Myocyte (in vitro differentiated cells): ENCODE measurements at regions not wholly inside any gene's neighbourhood (a gene's known extent, or its start where the extent isn't known, plus 50 kb on each side); places are given as distances from the start of the nearest gene placed in this dataset.
"Not testable (repeated sequence)": the region's sequence is repeated elsewhere in the genome, so short reads cannot be mapped to it uniquely, and the experiment has no call there.

Experiments used
- DNase-seq: peaks from one replicate; pipeline ENCODE4 v3.0.0-alpha.2; 2012; ENCODE audit warnings: low read depth

- DNase-seq: no peak
Observed at GRCh38 chr2:126200538-126200937, 455.4 kb upstream of the GYPC start.

- DNase-seq: no peak
Observed at GRCh38 chr2:126208266-126208665, 447.7 kb upstream of the GYPC start.

GRCh38 chr2:126212735-126213134, 443.2 kb upstream of the GYPC start:
- no peak for DNase-seq

DNA sequence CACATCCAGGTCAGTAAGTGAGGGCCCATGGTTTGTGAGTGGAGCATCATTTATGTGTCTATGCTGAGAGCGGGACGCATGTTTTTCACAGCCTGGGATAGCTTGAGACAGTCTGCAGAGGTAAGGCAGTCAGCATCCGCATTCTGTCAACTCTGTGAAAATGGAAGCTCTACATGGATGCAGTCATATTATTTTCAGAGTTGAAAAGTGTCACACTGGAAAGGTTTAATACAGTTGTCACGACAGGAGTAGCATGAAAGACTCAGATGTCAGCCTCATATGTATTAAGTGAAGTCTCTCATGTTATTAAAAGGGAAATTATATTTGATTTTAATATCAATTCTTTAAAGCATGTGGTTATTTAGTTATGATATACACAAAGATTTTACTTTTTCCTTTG, 436.9 kb upstream of the GYPC start:
- no peak for DNase-seq

- DNase-seq: no peak
Observed at GRCh38 chr2:126220331-126220730, 435.6 kb upstream of the GYPC start.

GRCh38 chr2:126221506-126221905, 434.5 kb upstream of the GYPC start:
- DNase-seq: no peak

DNA sequence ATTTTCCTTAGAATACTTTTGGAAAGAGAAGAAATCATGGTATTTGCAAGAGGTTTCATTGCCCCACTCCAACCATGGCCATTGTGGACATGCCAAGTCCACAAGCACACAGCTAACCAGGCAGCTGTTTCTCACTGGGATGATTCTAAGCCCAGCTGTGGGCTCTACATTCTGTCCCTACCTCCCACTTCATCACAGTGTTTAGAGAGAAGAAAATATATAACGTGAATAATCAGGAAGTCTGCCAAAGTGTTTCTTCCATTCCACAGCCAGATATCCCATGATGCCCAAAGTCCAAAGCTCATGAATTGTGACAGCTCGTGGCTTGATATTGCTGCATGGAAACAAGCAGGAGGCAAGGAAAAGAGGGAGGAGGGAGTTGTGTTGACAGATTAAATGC, 433.7 kb upstream of the GYPC start:
- no peak for DNase-seq

DNA sequence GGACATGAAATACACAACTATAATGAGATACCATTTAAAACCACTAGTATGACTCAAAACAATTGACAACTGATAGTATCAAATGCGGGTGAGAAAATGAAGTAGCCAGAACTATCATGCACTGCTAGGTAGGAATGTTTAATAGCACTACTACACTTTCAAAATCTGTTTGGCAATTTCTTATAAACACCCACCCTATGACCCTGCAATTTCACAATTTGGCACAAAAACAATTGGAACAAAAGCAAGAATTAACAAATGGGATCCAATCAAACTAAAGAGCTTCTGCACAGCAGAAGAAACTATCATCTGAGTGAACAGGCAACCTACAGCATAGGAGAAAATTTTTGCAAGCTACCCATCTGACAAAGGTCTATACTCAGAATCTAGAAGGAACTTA, 431.2 kb upstream of the GYPC start:
- no peak for DNase-seq

- no peak for DNase-seq
Observed at GRCh38 chr2:126227250-126227649, 428.7 kb upstream of the GYPC start.

DNA sequence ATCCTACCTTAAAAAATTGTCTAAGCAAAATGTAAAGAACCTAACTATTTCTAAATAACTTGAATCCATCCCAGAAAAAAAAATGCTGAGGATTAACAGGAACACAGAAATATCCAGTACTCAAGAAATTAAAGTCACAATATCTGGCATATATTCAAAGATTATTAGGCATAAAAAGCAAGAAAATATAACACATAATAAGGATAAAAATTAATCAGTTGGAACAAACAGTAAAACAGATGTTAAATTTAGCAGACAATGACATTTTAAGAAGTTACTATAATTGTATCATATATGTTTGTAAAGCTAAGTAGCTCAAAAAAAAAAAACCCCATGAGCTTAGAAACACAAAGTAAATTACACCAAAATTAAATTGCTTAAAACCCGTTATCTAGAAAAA, 427.4 kb upstream of the GYPC start:
- no peak for DNase-seq

- DNase-seq: no peak
Observed at GRCh38 chr2:126238251-126238650, 417.7 kb upstream of the GYPC start.

- no peak for DNase-seq
Observed at GRCh38 chr2:126239320-126239955, 416.5 kb upstream of the GYPC start.

- DNase-seq: no peak
Observed at GRCh38 chr2:126241001-126241400, 415.0 kb upstream of the GYPC start.

- DNase-seq: no peak
Observed at GRCh38 chr2:126241411-126241810, 414.5 kb upstream of the GYPC start.

GRCh38 chr2:126244937-126245336, 411.0 kb upstream of the GYPC start:
- DNase-seq: no peak

DNA sequence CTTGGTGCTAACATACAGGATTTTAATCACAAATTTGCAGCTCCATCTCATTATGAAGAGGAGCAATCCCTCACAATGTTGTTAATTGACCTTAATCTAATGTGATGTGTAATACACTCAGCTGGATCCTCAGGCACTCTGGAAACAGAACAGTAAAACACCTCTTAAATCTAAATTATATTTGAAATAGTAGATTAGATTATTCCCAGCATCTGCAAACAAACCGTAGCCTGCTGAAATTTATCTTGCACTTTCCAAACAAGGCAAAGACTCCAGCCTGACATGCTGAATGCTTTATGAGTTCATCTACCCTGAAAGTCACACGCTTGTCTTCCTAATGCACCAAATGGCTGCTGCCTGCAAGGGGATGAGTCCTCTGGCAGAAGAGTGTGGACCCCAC, 402.3 kb upstream of the GYPC start:
- DNase-seq: no peak

GRCh38 chr2:126264625-126265024, 391.3 kb upstream of the GYPC start:
- no peak for DNase-seq

- DNase-seq: no peak
Observed at GRCh38 chr2:126269911-126270310, 386.0 kb upstream of the GYPC start.

DNA sequence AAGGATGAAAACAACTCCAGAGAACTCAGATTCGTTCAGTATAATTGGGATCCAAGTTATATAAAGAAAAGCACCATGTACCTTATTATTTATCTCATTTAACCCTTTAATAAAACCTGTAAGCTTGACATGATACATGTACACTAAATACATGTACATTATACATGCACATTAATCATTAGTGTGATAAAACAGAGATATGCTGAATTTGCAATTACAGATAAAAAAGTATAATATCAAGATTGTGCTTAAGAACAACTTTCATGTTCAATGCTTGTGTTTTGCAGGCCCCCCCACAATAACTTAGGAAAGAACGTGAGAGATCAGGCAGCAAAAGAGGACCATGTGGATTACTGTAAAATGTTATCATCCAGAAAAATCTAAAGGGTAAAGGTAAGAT, 385.4 kb upstream of the GYPC start:
- DNase-seq: no peak

DNA sequence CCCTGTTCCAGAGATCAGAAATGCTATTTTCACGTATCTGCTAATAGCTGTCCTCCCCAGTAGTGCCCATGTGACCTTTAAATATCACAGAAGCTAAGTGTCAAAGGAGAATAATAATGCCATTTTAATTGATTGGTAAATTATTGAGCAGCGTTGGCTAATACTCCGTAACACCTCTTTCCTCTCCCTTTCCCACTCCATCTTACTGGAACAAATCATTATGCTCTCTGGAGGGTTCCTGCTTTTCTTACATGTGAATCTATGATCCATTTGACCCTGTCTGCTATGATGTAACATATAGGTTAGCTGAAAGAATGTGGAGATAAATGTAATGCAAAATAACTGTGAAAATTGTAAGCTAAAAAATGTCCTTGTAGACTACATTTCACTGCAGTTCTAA, 383.6 kb upstream of the GYPC start:
- DNase-seq: no peak

DNA sequence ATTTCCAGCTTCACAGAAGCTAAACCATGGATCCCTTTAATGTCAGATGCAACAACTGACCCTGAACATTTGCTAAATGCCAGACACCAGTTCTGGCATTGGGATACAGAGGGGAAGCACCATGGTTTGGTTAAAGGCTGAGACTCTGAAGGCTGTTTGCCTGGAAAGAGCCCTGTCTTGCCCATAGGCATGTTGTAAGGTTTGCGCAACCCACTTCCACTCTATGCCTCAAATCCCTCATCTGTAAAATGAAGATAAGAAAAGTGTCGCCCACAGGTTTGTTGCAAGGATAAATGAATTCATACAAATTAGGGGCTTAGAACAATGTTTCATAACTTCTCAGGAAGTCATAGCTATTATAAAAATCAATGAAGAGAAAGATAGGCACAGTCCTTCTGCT, 380.9 kb upstream of the GYPC start:
- no peak for DNase-seq

DNA sequence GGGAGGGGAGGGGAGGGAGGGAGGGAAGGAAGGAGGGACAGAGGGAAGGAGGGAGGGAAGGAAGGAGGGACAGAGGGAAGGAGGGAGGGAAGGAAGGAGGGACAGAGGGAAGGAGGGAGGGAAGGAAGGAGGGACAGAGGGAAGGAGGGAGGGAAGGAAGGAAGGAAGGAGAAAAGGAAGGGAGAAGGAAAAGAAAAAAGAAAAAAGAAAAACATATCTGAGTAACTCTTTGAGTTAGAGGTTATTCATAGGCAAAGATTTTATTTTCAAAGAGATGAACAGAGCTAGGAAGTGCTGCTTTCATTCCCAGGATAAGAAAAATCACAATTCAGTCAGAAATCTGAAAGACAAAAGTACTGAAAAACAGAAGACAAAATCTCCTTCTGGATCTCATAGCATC, 379.7 kb upstream of the GYPC start:
- DNase-seq: not testable (repeated sequence)

- no peak for DNase-seq
Observed at GRCh38 chr2:126288362-126288761, 367.6 kb upstream of the GYPC start.

- DNase-seq: not testable (repeated sequence)
Observed at GRCh38 chr2:126293962-126294361, 362.0 kb upstream of the GYPC start.
